WTC11 (cell line): ENCODE measurements at regions not wholly inside any gene's neighbourhood (a gene's known extent, or its start where the extent isn't known, plus 50 kb on each side); places are given as distances from the start of the nearest gene placed in this dataset.

Experiments used
- IRF2 ChIP-seq: sonication (generic); formaldehyde crosslinking; IDR thresholded peaks from 2 replicates; pipeline ENCODE4 v1.8.0; 2022; ENCODE audit warnings: low read depth, missing genetic modification reagents, borderline replicate concordance
- JAZF1 ChIP-seq: fragments of 250-450 bp; sonication (Bioruptor Pico); IDR thresholded peaks from 2 replicates; pipeline ENCODE4 v1.9.0; 2021; ENCODE audit warnings: moderate library complexity, mild to moderate bottlenecking, inconsistent platforms
- MXD4 ChIP-seq: fragments of 250-450 bp; sonication (Bioruptor Pico); IDR thresholded peaks from 2 replicates; pipeline ENCODE4 v1.8.0; 2021; ENCODE audit warnings: mild to moderate bottlenecking, moderate library complexity, borderline replicate concordance
- SP1 ChIP-seq: sonication (generic); formaldehyde crosslinking; conservative IDR thresholded peaks from 2 replicates; pipeline ENCODE4 v1.8.1; 2022; ENCODE audit warnings: missing genetic modification reagents
- TF ChIP-seq, protein P1 (sequence below): sonication (generic); formaldehyde crosslinking; conservative IDR thresholded peaks from 2 replicates; pipeline ENCODE4 v1.8.1; 2023; ENCODE audit warnings: mild to moderate bottlenecking, low read depth, missing genetic modification reagents, moderate library complexity
- TF ChIP-seq, protein P2 (sequence below): fragments of 200-600 bp; IDR thresholded peaks from 2 replicates; pipeline ENCODE4 v1.8.0; 2022; ENCODE audit warnings: antibody characterized with exemption

DNA sequence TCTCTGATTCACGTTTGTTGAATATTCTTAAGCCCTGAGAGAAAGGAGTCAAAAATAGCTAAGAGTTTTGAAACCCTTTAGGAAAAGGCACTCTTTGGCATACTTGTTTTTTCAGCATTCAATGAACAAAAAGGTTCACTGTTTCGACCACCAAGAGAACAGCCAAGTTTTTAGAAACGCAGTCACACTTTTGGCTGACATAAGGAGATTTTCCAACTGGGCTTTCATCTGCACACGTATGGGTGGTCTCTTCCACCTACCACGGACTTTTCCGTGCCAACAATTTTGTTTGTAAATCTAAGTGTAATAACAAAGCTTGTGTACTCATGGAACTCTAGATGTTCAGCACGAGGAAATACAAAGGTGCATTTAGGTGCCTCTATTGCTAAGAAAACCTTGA is 270.3 kb downstream of the WDR11 start:
- TF ChIP-seq MXD4 (CRISPR knock-in tag): no peak
- no peak for TF ChIP-seq JAZF1 (CRISPR knock-in tag)
- TF ChIP-seq, protein P1, sequence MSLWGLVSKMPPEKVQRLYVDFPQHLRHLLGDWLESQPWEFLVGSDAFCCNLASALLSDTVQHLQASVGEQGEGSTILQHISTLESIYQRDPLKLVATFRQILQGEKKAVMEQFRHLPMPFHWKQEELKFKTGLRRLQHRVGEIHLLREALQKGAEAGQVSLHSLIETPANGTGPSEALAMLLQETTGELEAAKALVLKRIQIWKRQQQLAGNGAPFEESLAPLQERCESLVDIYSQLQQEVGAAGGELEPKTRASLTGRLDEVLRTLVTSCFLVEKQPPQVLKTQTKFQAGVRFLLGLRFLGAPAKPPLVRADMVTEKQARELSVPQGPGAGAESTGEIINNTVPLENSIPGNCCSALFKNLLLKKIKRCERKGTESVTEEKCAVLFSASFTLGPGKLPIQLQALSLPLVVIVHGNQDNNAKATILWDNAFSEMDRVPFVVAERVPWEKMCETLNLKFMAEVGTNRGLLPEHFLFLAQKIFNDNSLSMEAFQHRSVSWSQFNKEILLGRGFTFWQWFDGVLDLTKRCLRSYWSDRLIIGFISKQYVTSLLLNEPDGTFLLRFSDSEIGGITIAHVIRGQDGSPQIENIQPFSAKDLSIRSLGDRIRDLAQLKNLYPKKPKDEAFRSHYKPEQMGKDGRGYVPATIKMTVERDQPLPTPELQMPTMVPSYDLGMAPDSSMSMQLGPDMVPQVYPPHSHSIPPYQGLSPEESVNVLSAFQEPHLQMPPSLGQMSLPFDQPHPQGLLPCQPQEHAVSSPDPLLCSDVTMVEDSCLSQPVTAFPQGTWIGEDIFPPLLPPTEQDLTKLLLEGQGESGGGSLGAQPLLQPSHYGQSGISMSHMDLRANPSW (CRISPR knock-in tag): no peak
- TF ChIP-seq IRF2 (CRISPR knock-in tag): no peak
- no peak for TF ChIP-seq SP1
- TF ChIP-seq, protein P2, sequence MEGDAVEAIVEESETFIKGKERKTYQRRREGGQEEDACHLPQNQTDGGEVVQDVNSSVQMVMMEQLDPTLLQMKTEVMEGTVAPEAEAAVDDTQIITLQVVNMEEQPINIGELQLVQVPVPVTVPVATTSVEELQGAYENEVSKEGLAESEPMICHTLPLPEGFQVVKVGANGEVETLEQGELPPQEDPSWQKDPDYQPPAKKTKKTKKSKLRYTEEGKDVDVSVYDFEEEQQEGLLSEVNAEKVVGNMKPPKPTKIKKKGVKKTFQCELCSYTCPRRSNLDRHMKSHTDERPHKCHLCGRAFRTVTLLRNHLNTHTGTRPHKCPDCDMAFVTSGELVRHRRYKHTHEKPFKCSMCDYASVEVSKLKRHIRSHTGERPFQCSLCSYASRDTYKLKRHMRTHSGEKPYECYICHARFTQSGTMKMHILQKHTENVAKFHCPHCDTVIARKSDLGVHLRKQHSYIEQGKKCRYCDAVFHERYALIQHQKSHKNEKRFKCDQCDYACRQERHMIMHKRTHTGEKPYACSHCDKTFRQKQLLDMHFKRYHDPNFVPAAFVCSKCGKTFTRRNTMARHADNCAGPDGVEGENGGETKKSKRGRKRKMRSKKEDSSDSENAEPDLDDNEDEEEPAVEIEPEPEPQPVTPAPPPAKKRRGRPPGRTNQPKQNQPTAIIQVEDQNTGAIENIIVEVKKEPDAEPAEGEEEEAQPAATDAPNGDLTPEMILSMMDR: no peak
